GM23338 (cell line): ENCODE measurements at regions not wholly inside any gene's neighbourhood (a gene's known extent, or its start where the extent isn't known, plus 50 kb on each side); places are given as distances from the start of the nearest gene placed in this dataset.

Experiments used
- ATAC-seq: fragments of 200-7000 bp; cut with Tn5 transposase; 3 replicates; pipeline ENCODE4 v1.9.1; 2020
- DNase-seq: peaks from one replicate; pipeline ENCODE4 v3.0.0-alpha.2; 2015; ENCODE audit warnings: low spot score
- H2AFZ ChIP-seq: fragments of 200-600 bp; sonication (generic); 2 replicates; pipeline ENCODE4 v1.8.0; 2016; ENCODE audit warnings: antibody characterized with exemption, mild to moderate bottlenecking, moderate library complexity
- H3F3A ChIP-seq: fragments of 200-600 bp; sonication (generic); replicated peaks from 2 replicates; pipeline ENCODE4 v1.8.0; 2017; ENCODE audit warnings: antibody characterized with exemption, mixed run types, low read depth
- H3K27ac ChIP-seq: fragments of 200-600 bp; sonication (generic); 2 replicates; pipeline ENCODE4 v1.6.1; 2016; ENCODE audit warnings: low read depth
- H3K27me3 ChIP-seq: fragments of 200-600 bp; sonication (generic); 2 replicates; pipeline ENCODE4 v1.8.0; 2016; ENCODE audit warnings: mild to moderate bottlenecking, mixed run types, moderate library complexity; ENCODE audit not compliant: insufficient read depth
- H3K36me3 ChIP-seq: fragments of 200-600 bp; sonication (generic); 2 replicates; pipeline ENCODE4 v1.8.0; 2016; ENCODE audit warnings: mild to moderate bottlenecking; ENCODE audit not compliant: insufficient read depth
- H3K4me1 ChIP-seq: fragments of 200-600 bp; sonication (generic); 2 replicates; pipeline ENCODE4 v1.8.0; 2016; ENCODE audit warnings: mild to moderate bottlenecking, moderate library complexity; ENCODE audit not compliant: insufficient read depth
- H3K4me2 ChIP-seq: fragments of 200-600 bp; sonication (generic); 2 replicates; pipeline ENCODE4 v1.7.1; 2017; ENCODE audit warnings: mixed run types
- H3K4me3 ChIP-seq: fragments of 200-600 bp; sonication (generic); 2 replicates; pipeline ENCODE4 v1.6.1; 2016; ENCODE audit warnings: mixed run types
- H3K79me2 ChIP-seq: fragments of 200-600 bp; sonication (generic); replicated peaks from 2 replicates; pipeline ENCODE4 v1.8.0; 2017; ENCODE audit warnings: mild to moderate bottlenecking; ENCODE audit not compliant: insufficient read depth
- H3K9me2 ChIP-seq: fragments of 200-600 bp; sonication (generic); 2 replicates; pipeline ENCODE4 v1.8.0; 2017; ENCODE audit not compliant: insufficient read depth
- H4K20me1 ChIP-seq: fragments of 200-600 bp; sonication (generic); replicated peaks from 2 replicates; pipeline ENCODE4 v1.8.0; 2017; ENCODE audit warnings: mild to moderate bottlenecking; ENCODE audit not compliant: insufficient read depth
- H3K27ac Mint-ChIP-seq: 2 replicates; pipeline ENCODE4 v1.8.0; 2020; ENCODE audit warnings: inconsistent platforms, mild to moderate bottlenecking, moderate library complexity, mixed read lengths
- H3K27me3 Mint-ChIP-seq: 3 replicates; pipeline ENCODE4 v1.8.0; 2022; ENCODE audit warnings: low read depth, mild to moderate bottlenecking, moderate library complexity, mixed read lengths, inconsistent platforms; ENCODE audit not compliant: insufficient read depth, poor library complexity
- H3K36me3 Mint-ChIP-seq: 3 replicates; pipeline ENCODE4 v1.8.0; 2021; ENCODE audit warnings: low read depth, mild to moderate bottlenecking, inconsistent platforms, moderate library complexity, mixed read lengths
- H3K4me1 Mint-ChIP-seq: 3 replicates; pipeline ENCODE4 v1.8.0; 2020; ENCODE audit warnings: mild to moderate bottlenecking, inconsistent platforms, mixed read lengths
- H3K4me3 Mint-ChIP-seq: 3 replicates; pipeline ENCODE4 v1.8.0; 2021; ENCODE audit warnings: moderate library complexity, mild to moderate bottlenecking, inconsistent platforms, mixed read lengths
- H3K9me3 Mint-ChIP-seq: 3 replicates; pipeline ENCODE4 v1.8.0; 2020; ENCODE audit warnings: moderate library complexity, mild to moderate bottlenecking, inconsistent platforms, mixed read lengths
- CREB1 ChIP-seq: fragments of 250-450 bp; sonication (Bioruptor Pico); IDR thresholded peaks from 2 replicates; pipeline ENCODE4 v1.5.0; 2020; ENCODE audit warnings: low read depth, mild to moderate bottlenecking, moderate library complexity
- CTCF ChIP-seq, 2 experiments: fragments of 200-600 bp in 1 of 2; sonication (generic) in 1 of 2; conservative IDR thresholded peaks; 2 replicates each; pipeline versions ENCODE4 v1.5.1 to v1.6.1; 2016 to 2017; ENCODE audit warnings: antibody characterized with exemption in 2 of 2, low read depth in 2 of 2, mild to moderate bottlenecking in 2 of 2, moderate library complexity in 1 of 2
- EZH2 ChIP-seq: fragments of 200-600 bp; sonication (generic); IDR thresholded peaks from one replicate; pipeline ENCODE4 v1.8.0; 2017; ENCODE audit warnings: antibody characterized with exemption, mild to moderate bottlenecking, low read depth; ENCODE audit not compliant: unreplicated experiment
- EZH2phosphoT487 ChIP-seq: fragments of 200-600 bp; sonication (generic); IDR thresholded peaks from one replicate; pipeline ENCODE4 v1.8.1; 2018; ENCODE audit warnings: antibody characterized with exemption; ENCODE audit not compliant: unreplicated experiment
- JUNB ChIP-seq: IDR thresholded peaks from one replicate; pipeline ENCODE4 v1.6.1; 2016; ENCODE audit warnings: antibody characterized with exemption; ENCODE audit not compliant: unreplicated experiment
- NANOG ChIP-seq: IDR thresholded peaks from 2 replicates; pipeline ENCODE4 v1.6.1; 2016; ENCODE audit warnings: antibody characterized with exemption, borderline replicate concordance
- POLR2AphosphoS5 ChIP-seq: IDR thresholded peaks from 2 replicates; pipeline ENCODE4 v1.6.1; 2016; ENCODE audit warnings: antibody characterized with exemption, low read depth
- REST ChIP-seq: IDR thresholded peaks from one replicate; pipeline ENCODE4 v1.6.1; 2018; ENCODE audit warnings: antibody characterized with exemption; ENCODE audit not compliant: unreplicated experiment
- STAT1 ChIP-seq: IDR thresholded peaks from one replicate; pipeline ENCODE4 v1.6.1; 2016; ENCODE audit warnings: antibody characterized with exemption; ENCODE audit not compliant: unreplicated experiment
- ZNF114 ChIP-seq: fragments of 250-450 bp; sonication (Bioruptor Pico); IDR thresholded peaks from 2 replicates; pipeline ENCODE4 v1.5.0; 2020; ENCODE audit warnings: mild to moderate bottlenecking, moderate library complexity
- ZNF331 ChIP-seq: fragments of 250-450 bp; sonication (Bioruptor Pico); IDR thresholded peaks from 2 replicates; pipeline ENCODE4 v1.5.0; 2020; ENCODE audit warnings: low read depth, mild to moderate bottlenecking, moderate library complexity

- Mint-ChIP-seq H3K36me3 (no peaks in the 10 kb centered on the region), H3K4me3 (no peak overlapping the region), H3K27me3 (peaks cover 10% of the 10 kb centered on the region), H3K9me3 (no peaks in the 10 kb centered on the region), H3K4me1 (peaks cover 10% of the 10 kb centered on the region), H3K27ac (no peak overlapping the region)
- no peak for ATAC-seq
- Histone ChIP-seq H2AFZ (no peak overlapping the region), H3K4me2 (no peak overlapping the region), H3F3A (no peaks in the 10 kb centered on the region), H3K9me2 (no peaks in the 10 kb centered on the region), H3K36me3 (no peaks in the 10 kb centered on the region), H4K20me1 (no peaks in the 10 kb centered on the region), H3K4me1 (no peaks in the 10 kb centered on the region), H3K27me3 (no peaks in the 10 kb centered on the region), H3K27ac (no peak overlapping the region), H3K79me2 (no peaks in the 10 kb centered on the region), H3K4me3 (no peak overlapping the region)
- TF ChIP-seq ZNF331 (CRISPR knock-in tag) = no peak
- no peak for TF ChIP-seq EZH2phosphoT487
- no peak for TF ChIP-seq STAT1
- TF ChIP-seq POLR2AphosphoS5 = no peak
- TF ChIP-seq CREB1 (CRISPR knock-in tag) = no peak
- TF ChIP-seq REST = no peak
- no peak for TF ChIP-seq EZH2
- TF ChIP-seq ZNF114 (CRISPR knock-in tag) = no peak
- no peak for DNase-seq
Measured at GRCh38 chr9:135183528-135184180, 96.2 kb downstream of the OLFM1 start.

GRCh38 chr9:135184181-135185053 lies 96.9 kb downstream of the OLFM1 start:
- Mint-ChIP-seq H3K27me3 (peaks cover 10% of the 10 kb centered on the region), H3K4me1 (peaks cover 10% of the 10 kb centered on the region), H3K36me3 (no peaks in the 10 kb centered on the region), H3K9me3 (no peaks in the 10 kb centered on the region), H3K4me3 (no peak overlapping the region), H3K27ac (no peak overlapping the region)
- Histone ChIP-seq H3K4me2 (no peak overlapping the region), H3K9me2 (no peaks in the 10 kb centered on the region), H3K4me1 (no peaks in the 10 kb centered on the region), H3K27me3 (no peaks in the 10 kb centered on the region), H3K27ac (no peak overlapping the region), H4K20me1 (no peaks in the 10 kb centered on the region), H2AFZ (no peak overlapping the region), H3F3A (no peaks in the 10 kb centered on the region), H3K4me3 (no peak overlapping the region), H3K79me2 (no peaks in the 10 kb centered on the region), H3K36me3 (no peaks in the 10 kb centered on the region)
- DNase-seq (no peak), ATAC-seq (no peak)
- TF ChIP-seq REST (no peak), JUNB (no peak), NANOG (no peak), CTCF (conservative IDR thresholded peaks at IDR 0.05; ENCODE audit: low read depth in 2 of 2) (no peak), POLR2AphosphoS5 (no peak), ZNF331 (CRISPR knock-in tag) (no peak)
